ENCODE measurements at regions not wholly inside any gene's neighbourhood (a gene's known extent, or its start where the extent isn't known, plus 50 kb on each side); places are given as distances from the start of the nearest gene placed in this dataset.
"Not testable (repeated sequence)": the region's sequence is repeated elsewhere in the genome, so short reads cannot be mapped to it uniquely, and the experiment has no call there.

DNA sequence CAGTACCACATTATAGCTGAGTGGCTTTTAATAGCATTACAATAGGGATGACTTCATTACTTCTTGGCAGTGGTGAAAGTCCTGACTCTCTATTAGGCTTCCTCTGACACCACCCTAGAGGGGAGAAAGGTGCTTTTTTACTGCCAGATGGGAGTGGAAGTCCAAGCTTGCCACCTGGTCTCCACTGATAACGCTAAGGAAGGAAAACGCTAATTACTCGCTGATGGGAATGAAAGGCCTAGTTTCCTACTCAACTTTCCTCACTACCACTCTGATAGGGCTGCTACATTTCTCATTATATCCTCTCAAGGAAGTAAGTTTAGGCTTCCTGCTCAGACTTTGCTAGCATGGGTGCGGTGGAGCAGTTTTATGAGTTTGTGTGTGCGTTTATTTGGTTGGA, 62.3 kb upstream of the PAGE3 start:
- DNase-seq (ENCODE audit: low read depth in 3 of 3), result no peak

DNA sequence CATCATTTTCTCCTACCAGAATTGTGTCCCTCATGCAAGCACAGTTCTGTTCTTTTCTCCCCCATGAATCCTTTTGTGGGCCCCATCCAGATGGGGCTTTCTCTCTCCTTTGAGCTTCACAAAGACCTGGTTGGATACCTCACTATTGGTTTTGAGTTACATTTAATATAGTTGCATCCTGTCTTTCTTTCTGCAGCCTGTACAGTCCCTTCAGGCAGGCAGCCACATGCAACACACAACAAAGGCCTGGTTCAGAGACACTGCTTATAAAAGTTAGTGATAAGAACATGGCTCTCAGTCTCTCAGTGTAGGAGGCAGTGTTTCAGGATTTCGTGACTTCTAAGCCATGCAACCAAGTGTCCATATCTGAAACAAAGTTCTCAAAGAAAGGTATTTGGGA, 70.6 kb upstream of the PAGE3 start:
- DNase-seq (ENCODE audit: low read depth in 3 of 3), result no peak

DNA sequence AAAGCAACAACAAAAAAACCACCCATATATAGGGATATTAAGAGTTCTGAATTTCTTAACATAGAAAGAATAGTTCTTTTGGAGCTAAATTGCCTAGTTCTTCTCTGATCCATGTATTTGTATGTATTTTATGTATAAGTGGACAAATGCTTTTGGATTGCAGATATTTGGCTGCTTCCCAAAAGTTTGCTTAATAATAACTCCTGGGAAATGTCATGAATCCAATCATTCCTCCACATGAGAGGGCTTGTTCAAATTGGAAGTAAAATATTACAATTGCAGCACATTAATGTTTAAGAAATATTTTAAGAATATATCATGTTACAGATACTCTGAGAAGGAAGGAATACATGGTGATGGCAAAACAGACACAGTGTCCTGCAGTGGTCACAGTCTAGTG, 71.5 kb upstream of the PAGE3 start:
- DNase-seq (ENCODE audit: low read depth in 3 of 3), result no peak

DNA sequence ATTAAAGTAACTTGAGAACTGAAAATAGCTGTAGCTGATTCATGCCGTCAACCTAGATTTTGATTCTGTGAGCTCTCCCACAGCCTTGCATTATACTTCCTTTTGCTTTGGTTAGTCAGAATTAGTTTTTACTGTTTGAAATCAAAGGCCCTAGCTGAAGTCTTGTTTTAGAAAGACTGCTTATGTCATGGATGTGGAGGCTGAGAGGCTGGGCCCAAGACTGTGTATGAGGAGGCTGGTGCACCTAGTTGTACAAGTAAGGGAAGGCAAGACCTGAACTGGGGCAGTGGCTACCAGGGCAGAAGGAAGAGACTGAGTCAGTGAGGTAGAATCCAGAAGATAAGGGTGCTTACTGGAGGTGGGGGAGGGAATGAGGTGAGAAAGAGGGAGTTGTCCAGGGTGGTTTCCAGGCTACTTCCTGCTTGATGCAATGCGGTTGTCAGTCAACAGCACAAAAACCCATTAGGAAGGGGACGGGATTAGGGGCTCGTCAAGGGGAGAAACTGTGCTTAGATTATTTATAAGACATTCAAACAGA, 76.2 kb upstream of the PAGE3 start:
- DNase-seq (ENCODE audit: low read depth in 3 of 3), result no peak

DNA sequence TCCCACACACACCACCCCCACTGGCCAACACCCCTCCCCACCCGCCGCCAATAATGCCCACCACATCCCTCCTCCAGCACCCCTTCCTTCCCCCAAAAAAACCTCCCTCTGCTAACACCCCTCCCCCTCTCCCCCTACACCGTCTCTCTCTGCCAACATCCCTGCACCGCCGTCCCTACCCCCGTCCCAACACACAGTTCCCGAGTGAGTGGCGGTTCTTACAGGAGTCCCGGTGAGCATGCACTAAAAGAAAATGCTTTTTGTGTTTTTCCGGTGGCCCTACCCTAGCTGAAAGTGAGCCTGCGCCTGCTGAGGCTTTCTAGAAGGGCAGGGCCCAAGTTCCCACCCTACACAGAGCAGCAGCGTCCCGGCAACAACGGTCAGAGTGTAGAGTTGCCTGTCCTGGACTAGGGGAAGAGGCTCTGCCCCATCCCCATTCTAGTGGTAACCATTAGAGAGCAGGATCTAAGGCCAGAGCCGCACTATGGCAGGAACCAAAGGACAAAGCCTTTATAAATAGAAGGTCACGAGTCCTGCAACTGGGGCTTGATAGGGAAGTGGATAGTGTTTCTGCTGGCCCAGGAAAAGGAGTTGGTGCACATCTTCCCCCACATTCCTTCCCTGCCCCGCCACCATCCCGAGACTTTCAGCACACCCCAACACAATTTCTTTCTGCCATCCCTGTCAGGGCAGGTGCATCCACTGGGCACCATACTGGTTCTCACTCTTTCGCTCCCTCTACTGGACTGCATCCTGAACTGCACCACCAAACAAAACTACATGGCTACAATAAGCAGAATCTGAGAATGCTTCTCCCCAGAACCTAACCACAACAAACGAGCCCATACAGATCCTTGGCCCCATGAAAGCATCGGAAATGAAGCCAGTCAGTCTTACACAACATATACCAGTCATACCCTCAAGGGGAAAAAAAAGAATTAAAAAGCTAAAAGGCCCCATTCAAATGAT, 78.1 kb upstream of the PAGE3 start:
- peak in 1 of 3 experiments; percentile 3 for DNase-seq (ENCODE audit: low read depth in 3 of 3)

DNA sequence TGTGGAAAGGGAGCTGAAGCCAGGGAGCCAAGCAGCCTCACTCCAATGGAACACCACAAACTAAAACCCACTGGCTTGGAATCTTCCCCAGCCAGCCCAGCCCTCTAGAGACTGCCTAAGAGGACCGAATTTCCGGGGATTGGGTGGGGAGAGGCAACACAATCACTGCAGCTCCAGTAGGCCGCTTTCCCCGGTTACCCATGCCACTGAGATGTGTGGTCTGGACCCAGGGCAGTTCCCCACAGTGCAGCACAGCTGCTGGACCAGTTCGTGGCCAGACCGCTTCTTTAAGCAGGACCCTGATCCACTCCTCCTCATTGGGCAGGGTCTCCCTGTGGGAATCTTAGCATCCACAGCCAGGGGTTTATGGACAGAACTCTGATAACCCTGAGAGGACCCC, 91.9 kb upstream of the PAGE3 start:
- no peak for DNase-seq (ENCODE audit: low read depth in 3 of 3)

DNA sequence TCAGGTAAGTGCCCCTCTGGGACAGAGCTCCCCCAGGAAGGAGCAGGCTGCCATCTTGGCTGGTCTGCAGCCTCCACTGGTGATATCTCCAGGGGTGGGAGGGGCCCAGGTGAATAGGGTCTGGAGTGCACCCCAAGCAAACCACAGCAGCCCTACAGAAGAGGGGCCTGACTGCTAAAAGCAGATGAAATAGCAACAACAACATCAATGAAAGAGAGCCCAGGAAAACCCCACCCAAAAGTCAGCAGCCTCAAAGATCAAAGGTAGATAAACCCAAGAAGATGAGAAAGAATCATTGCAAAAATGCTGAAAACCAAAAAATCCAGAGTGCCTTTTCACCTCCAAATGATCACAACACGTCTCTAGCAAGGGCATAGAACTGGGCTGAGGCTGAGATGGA, 92.5 kb upstream of the PAGE3 start:
- no peak for DNase-seq (ENCODE audit: low read depth in 3 of 3)

DNA sequence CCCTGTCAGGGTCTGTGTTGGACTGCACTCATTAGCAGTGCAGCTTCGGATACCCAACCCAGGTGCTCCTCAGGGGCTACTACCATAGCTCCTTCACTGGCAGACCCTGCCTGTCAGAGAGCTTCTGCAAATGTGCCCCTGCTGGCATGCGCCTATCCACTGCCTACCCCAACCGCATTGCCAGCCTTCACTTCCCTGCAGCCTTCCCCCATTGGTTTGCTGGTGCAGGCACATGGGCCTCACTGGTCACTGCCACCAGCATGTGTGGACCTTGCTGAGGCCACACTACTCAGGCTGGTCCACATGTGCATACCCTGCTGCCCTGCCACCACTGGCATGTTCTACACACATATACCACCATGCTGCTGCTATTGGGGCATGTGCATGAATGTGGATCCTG, 72.5 kb upstream of the MAGEH1 start:
- DNase-seq (ENCODE audit: low read depth in 3 of 3), result no peak

DNA sequence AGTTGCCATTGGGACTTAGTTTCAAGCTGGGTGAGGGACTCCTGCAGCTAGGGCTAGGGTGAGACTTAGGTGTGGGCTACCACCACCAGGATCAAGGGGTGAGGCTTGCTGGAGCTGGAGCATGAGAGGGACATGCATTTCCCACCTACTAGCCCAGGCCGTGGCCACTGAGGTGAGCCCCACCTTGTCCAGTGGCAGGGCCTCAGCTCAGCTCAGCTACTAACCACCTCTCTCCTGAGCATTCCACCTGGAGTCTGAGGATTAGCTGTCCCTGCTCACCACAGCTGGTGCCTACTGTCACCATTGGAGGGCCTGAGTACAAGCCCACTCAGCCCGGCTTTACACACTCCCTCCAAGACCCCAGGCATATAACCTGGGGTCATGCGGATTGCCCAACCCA, 62.6 kb upstream of the MAGEH1 start:
- no peak for DNase-seq (ENCODE audit: low read depth in 3 of 3)

DNA sequence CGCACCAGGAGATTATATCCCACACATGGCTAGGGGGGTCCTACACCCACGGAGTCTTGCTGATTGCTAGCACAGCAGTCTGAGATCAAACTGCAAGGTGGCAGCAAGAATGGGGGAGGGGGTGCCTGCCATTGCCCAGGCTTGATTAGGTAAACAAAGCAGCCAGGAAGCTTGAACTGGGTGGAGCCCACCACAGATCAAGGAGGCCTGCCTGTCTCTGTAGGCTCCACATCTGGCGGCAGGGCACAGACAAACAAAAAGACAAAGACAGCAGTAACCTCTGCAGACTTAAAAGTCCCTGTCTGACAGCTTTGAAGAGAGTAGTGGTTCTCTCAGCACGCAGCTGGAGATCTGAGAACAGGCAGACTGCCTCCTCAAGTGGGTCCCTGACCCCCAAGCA, 55.1 kb upstream of the MAGEH1 start:
- not testable (repeated sequence) for DNase-seq (ENCODE audit: low read depth in 3 of 3)
